Ovary (tissue), 7 donors: ENCODE measurements at regions not wholly inside any gene's neighbourhood (a gene's known extent, or its start where the extent isn't known, plus 50 kb on each side); places are given as distances from the start of the nearest gene placed in this dataset.

ENCODE experiments used
- DNase-seq, 5 donors: peaks; one replicate each; pipeline ENCODE4 v3.0.0-alpha.2; 2019 to 2020
- H3K27ac ChIP-seq, 2 donors: fragments of 200-600 bp; one replicate each; pipeline versions ENCODE4 v1.5.1 to v1.8.0; 2019 to 2022
- H3K27me3 ChIP-seq: fragments of 200-600 bp; one replicate; pipeline ENCODE4 v1.8.0; 2022
- H3K36me3 ChIP-seq: fragments of 200-600 bp; sonication (generic); one replicate; pipeline ENCODE4 v1.5.1; 2019
- H3K4me1 ChIP-seq: one replicate; pipeline ENCODE4 v1.8.1; 2013; ENCODE audit warnings: mild to moderate bottlenecking, moderate library complexity; ENCODE audit not compliant: insufficient read depth
- H3K4me3 ChIP-seq: fragments of 200-600 bp; sonication (generic); one replicate; pipeline ENCODE4 v1.5.1; 2017
- H3K9me3 ChIP-seq, 2 donors: fragments of 200-600 bp in 1 of 2; sonication (generic) in 1 of 2; one replicate each; pipeline versions ENCODE4 v1.5.1 to v1.8.1; 2013 to 2019; ENCODE audit warnings: mild to moderate bottlenecking in 1 of 2, moderate library complexity in 1 of 2
- EP300 ChIP-seq: sonication (generic); formaldehyde crosslinking; IDR thresholded peaks from one replicate; pipeline ENCODE4 v1.6.1; 2017; ENCODE audit warnings: antibody characterized with exemption
- POLR2A ChIP-seq: fragments of 450-650 bp; IDR thresholded peaks from one replicate; pipeline ENCODE4 v1.6.1; 2017; ENCODE audit warnings: antibody characterized with exemption, mild to moderate bottlenecking, moderate library complexity
- WGBS, 3 donors: extraction: QIAGEN DNeasy Blood & Tissue Kit in 1 of 3; methylation state at CpG; one replicate each; pipeline versions ENCODE4 v1.1.5 to v1.1.7; 2013 to 2017; 5-methylcytosine and 5-hydroxymethylcytosine counted together
- intact Hi-C, 4 donors: fragments of 100-400 bp; cut with DNase I; formaldehyde crosslinking; loops; one replicate each; pipeline versions ENCODE4 v1.11.0 to v1.15.1; 2022 to 2023
- TF ChIP-seq, protein P1 (sequence below), 3 donors: fragments of 450-650 bp in 2 of 3; fragments of 200-600 bp in 1 of 3; IDR thresholded peaks; one replicate each; pipeline versions ENCODE4 v1.5.1 to v1.8.0; 2016 to 2022; ENCODE audit warnings: antibody characterized with exemption in 3 of 3, mild to moderate bottlenecking in 1 of 3
- donor health status: DM: no; HTN: no; CAD: no; lungs with moderate emphysema.
- donor health status: DM: no; HTN: no; CAD: no.
- donor health status: Bipolar disorder and iron deficiency.
- donor health status: DM: no; HTN: no; CAD: no.
- donor health status: DM: yes; HTN: yes; CAD: no.

DNA sequence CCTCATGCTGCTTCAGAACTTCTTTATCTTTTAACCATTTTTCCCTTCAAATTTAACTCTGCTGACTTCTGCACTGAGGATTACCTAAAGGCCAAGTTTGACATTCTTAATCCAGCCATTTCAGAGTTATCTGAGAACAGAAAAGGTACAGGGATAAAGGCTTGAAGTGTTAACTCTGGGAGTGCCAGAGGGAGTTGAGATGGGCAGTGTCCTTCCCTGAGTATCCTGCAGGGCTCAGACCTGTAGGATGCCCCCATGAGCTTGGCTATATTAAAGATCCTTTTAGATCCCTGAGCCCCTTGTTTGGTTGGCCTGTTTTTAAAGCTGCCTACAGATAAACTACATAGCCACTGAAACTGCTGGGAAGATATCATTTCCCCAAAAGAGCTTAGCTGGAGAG lies 268.4 kb upstream of the KIRREL3 start:
- Histone ChIP-seq H3K9me3 (no peaks in the 10 kb centered on the region), H3K27ac (no peak overlapping the region), H3K4me1 (no peaks in the 10 kb centered on the region), H3K4me3 (no peak overlapping the region), H3K27me3 (no peaks in the 10 kb centered on the region), H3K36me3 (no peaks in the 10 kb centered on the region)
- intact Hi-C loops: no loop called here
- TF ChIP-seq POLR2A: no peak
- TF ChIP-seq, protein P1, sequence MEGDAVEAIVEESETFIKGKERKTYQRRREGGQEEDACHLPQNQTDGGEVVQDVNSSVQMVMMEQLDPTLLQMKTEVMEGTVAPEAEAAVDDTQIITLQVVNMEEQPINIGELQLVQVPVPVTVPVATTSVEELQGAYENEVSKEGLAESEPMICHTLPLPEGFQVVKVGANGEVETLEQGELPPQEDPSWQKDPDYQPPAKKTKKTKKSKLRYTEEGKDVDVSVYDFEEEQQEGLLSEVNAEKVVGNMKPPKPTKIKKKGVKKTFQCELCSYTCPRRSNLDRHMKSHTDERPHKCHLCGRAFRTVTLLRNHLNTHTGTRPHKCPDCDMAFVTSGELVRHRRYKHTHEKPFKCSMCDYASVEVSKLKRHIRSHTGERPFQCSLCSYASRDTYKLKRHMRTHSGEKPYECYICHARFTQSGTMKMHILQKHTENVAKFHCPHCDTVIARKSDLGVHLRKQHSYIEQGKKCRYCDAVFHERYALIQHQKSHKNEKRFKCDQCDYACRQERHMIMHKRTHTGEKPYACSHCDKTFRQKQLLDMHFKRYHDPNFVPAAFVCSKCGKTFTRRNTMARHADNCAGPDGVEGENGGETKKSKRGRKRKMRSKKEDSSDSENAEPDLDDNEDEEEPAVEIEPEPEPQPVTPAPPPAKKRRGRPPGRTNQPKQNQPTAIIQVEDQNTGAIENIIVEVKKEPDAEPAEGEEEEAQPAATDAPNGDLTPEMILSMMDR (IDR thresholded peaks at IDR 0.05): no peak
- no peak for TF ChIP-seq EP300
- DNase-seq: no peak

GRCh38 chr11:127268521-127268920 lies 268.0 kb upstream of the KIRREL3 start:
- Histone ChIP-seq H3K36me3 (no peaks in the 10 kb centered on the region), H3K27ac (no peak overlapping the region), H3K4me1 (no peaks in the 10 kb centered on the region), H3K4me3 (no peak overlapping the region), H3K9me3 (no peaks in the 10 kb centered on the region), H3K27me3 (no peaks in the 10 kb centered on the region)
- TF ChIP-seq, protein P1 (IDR thresholded peaks at IDR 0.05): no peak
- TF ChIP-seq POLR2A (no peak), EP300 (no peak)
- DNase-seq: no peak
- intact Hi-C loops: no loop called here
- WGBS, 3 donors: 48 to 57% (median 48%) methylated on average over 7 of the region's 7 CpGs

DNA sequence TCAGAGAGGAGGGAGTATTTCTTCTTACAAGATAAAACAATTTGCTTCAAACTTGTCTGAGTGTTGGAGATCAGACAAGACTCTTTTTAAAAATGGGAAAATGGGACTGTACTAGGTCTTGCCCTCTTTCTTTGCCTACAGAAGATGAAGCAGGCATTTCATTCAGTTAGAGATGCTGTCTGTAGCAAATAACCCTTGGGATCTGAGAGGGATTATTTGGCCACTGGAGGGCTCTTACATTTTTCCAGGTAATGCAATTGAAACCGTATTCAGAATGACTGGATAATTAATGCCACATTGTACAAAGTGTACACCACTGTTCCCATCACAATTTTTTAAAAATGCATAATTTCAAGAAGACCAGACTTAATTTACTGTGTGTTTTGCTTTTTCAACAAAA lies 258.5 kb upstream of the KIRREL3 start:
- Histone ChIP-seq H3K27me3 (no peaks in the 10 kb centered on the region), H3K27ac (no peak overlapping the region), H3K4me3 (no peak overlapping the region), H3K4me1 (no peaks in the 10 kb centered on the region), H3K9me3 (no peaks in the 10 kb centered on the region), H3K36me3 (no peaks in the 10 kb centered on the region)
- DNase-seq: no peak
- TF ChIP-seq EP300 (no peak), POLR2A (no peak)
- TF ChIP-seq, protein P1 (IDR thresholded peaks at IDR 0.05): no peak
- intact Hi-C loops: no loop called here
- WGBS, 3 donors: 25 to 39% (median 37%) methylated on average over 1 of the region's 1 CpG

DNA sequence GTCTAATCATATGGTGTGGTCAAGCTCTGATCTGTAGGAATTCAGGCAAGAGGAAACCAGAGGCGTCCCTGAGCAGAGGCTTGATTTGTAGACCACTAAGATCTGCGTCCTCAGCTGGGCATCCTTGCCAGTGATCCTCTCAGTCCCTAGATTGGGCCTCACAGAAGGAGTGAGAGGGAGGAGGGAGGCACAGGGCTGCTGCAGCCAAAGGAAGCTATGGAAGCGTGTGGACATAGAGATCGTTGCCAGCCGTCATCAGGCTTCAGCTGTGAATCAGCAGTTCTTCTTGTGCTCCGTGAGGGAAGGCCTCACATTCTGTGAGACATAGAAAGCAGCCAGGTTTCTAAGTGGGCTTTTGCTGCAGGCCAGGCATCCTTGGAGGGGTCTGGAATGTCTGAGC lies 254.6 kb upstream of the KIRREL3 start:
- H3K4me3 ChIP-seq: no peak overlapping the region
- H3K27me3 ChIP-seq: no peaks in the 10 kb centered on the region
- H3K36me3 ChIP-seq: no peaks in the 10 kb centered on the region
- intact Hi-C loops: no loop called here
- H3K9me3 ChIP-seq: no peaks in the 10 kb centered on the region
- TF ChIP-seq EP300 (no peak), POLR2A (no peak)
- TF ChIP-seq, protein P1 (IDR thresholded peaks at IDR 0.05): no peak
- H3K4me1 ChIP-seq: no peaks in the 10 kb centered on the region
- no peak overlapping the region for H3K27ac ChIP-seq
- 30 to 38% (median 35%) methylated on average over 6 of the region's 6 CpGs for WGBS, 3 donors
- no peak for DNase-seq

- DNase-seq: no peak
- TF ChIP-seq, protein P1 (IDR thresholded peaks at IDR 0.05): no peak
- TF ChIP-seq POLR2A: no peak
- no peak for TF ChIP-seq EP300
- intact Hi-C loops: no loop called here
- Histone ChIP-seq H3K4me1 (no peaks in the 10 kb centered on the region), H3K27me3 (no peaks in the 10 kb centered on the region), H3K36me3 (no peaks in the 10 kb centered on the region), H3K27ac (no peak overlapping the region), H3K9me3 (no peaks in the 10 kb centered on the region), H3K4me3 (no peak overlapping the region)
- WGBS, 3 donors: 72 to 82% (median 73%) methylated on average over 2 to 3 of the region's 3 CpGs
Observed at GRCh38 chr11:127252321-127252720, 251.8 kb upstream of the KIRREL3 start.
